GM19455 (cell line): ENCODE measurements at regions not wholly inside any gene's neighbourhood (a gene's known extent, or its start where the extent isn't known, plus 50 kb on each side); places are given as distances from the start of the nearest gene placed in this dataset.

Source experiments
- ATAC-seq: cut with Tn5 transposase; IDR thresholded peaks from one replicate; pipeline ENCODE4 v1.9.1; 2021; ENCODE audit not compliant: unreplicated experiment

DNA sequence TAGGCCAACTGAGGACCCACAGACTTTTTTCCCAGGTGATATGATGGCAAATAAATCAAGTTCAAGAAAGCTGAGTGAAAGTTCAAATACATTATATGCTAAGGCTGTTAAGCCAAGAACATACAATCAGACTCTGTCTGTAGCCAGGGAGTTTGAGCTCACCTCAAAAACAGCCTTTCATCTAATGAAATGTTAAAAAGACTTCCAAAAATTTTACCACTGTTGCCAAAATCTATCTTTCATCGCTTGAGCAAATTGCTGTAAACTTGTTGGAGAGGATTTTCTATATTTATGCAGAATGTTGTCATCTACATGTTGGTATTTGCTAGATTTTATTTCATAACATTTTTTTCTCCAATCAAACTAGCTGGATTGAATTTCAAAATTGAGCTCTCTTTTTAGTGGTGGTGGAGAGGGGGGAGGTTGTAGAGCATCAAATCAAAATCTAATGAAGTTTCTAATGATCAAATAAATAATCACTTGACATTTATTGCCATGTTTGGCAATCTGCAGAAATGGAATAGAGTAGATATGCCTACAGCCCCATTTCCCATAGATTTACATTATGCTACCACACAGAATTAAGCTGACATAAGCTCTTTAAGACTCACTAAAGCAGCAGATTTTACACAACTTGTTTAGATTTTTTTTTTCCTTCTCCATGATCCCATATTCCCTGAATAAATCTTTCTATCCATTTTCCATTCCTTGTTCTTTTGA is 828.9 kb upstream of the ZNF608 start:
- ATAC-seq: no peak

DNA sequence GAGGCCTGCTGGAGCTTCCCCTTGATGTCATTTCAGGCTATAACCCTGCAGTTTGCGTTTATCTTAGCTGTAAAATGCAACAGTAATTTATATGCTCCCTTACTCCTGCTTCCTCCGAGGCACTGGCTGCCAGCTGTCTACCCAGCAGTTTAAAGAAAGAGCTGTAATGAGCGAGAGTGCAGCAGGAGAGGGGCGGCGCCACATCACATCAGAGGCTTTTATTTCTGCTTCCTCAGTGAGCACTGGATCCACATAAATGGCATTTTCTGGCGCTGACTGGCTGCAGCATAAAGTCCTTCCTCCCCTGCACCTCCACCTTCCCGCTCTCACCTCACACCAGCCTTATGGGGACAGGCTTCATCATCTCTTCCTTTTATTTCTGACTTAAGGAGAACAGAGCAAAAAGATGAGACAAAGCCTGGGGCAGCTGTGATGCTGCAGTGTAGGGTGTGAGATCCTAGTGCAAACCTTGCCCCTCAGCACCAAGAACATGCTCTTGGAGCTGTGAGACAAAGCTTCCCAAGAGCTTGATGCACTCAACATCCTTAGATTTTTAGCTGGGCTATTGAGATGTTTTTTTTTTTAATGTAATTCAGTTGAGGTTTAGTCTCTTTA is 829.6 kb upstream of the ZNF608 start:
- no peak for ATAC-seq

DNA sequence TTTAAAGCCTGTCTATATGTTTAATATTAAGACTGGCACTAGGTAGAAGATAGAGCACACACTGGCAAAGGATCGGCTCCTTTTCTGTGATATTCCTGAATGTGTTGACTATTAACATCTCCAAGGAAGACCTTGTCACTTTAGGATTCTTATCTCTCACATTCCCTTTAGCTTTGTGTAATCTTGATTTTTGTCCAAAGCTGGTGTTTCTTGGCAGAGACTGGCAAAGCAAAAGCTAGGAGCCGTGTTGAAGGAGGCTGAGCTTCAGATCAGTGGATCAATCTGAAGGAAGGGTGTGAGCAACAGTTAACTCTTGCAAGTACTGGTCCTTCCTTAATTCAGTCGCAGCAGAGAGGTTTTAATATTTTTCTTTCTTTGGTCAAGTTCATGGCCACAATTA is 830.4 kb upstream of the ZNF608 start:
- ATAC-seq: no peak

DNA sequence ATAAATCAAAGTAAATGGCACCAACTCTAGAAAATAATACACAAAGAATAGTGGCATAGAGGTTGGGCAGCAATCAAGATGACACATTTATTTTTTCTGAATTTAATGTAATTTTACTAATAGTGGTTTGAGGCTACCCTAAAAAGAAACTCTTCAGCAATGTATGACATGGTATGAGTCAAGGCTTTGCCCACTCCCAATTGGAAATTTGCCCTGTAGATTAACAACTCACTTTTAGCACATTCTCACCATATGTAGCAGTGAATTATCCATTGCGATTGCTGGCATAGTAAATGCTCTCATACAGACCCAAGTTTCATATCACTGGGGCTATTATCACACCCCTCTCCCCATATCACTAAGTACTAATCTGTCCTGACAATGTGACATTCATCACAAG is 832.1 kb upstream of the ZNF608 start:
- ATAC-seq: no peak

DNA sequence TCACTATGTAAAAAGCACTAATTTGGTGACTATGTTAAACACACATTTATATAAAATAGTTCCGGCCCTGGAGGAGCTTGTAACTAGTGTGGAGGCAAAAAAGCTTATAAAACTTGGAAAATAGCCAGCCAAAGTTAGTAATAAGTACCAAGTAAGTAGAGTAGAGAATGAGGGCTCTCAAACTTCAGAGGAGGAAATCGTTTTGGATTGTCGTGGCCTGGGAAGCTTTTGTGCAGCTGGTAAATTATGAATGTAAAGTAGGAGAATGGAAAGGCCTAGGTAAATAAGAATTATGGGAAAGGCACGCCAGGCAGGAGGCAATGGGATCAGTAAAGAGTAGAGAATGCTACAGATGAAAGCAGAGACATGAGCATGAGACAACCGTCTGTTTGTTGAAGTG is 832.7 kb upstream of the ZNF608 start:
- ATAC-seq: no peak

DNA sequence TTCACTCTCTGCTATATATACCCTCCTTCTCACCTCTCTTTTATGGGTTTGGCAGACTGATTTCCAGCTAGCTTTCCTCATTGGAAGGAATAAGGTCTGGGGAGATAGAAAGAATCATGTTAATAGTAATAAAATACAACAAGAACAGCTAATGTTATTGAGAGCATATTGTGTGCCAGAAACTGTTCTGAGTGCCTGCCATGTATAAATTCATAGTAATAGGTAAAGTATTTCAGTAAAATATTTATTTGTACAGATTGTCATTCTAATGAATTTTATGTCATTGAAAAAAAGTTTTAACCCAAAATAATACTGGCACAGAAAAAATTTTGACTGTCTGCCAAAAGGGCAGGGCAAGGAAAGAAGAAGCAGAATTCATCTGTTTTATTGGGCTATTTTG is 834.9 kb upstream of the ZNF608 start:
- ATAC-seq: no peak

DNA sequence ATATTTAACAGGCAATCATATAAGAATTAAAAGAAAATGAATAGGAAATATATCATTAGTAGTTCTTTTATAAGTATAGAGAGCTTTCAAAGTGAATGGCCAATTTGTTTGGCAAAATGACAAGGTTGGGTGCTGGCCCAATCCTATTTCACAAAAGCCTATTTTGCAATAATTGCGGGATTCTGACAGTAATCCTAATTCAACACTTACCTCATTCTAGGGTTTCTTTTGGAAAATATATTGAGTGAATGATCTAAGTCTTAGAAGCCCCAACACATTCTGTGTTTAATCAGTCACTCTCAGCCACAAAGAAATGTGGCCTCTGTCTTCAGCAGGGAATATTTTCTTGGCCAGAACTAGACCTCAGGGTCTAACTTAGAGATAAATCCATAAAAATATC is 835.9 kb upstream of the ZNF608 start:
- no peak for ATAC-seq

DNA sequence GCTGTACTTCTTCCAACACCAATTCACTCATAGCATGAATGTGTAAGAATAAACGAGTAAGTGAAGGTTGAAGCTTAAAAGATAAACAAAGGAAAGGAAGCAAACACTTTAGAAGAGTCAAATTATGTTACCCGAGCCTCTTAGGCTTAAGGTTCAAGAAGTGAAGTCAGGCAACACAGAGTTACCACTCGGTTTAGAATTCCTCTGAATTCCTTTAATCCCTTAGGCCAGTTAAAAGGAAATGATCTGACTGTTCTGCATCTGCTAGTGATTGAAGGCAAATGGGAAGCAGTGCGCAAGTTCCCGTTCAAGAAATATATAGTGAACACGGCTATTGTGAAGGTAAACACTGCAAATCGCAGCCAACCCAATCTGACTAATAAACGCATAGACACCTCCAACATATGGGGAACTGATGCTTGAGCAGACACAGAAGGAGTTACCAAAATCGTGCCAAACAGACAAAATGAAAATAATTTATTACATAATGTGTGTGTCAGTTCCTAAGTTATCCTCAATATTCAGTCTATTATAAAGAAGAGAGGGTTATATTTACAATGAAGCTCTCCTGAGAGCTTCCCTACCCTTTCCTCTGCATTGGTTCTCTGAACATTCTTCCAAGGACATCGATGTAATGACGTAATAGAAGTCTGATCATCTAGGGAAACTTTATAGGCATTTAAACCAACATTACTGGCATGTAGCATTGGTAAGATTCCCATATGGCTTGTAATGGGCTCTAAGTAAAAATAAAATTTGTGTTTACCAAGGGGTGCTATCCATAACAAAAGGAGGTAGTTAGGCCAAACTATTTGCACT is 837.1 kb upstream of the ZNF608 start:
- ATAC-seq: no peak

DNA sequence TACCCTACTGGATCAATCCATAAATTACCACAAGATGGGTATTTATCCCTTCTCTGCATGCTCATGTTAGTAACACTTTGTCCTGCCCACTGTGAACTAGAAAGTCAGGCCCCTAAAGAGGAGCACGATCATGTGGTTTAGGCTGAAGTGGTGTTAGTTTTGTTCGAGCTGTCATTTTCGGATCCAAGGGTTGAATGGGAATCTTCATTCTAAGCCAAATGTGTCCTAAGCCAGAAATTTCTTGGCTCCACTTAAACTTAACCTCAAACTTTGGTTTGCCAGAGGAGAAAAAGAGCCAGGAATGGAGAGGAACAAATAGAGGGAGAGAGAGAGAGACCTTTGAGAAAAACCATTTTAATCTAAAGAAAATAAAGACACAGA is 837.7 kb upstream of the ZNF608 start:
- ATAC-seq: no peak

DNA sequence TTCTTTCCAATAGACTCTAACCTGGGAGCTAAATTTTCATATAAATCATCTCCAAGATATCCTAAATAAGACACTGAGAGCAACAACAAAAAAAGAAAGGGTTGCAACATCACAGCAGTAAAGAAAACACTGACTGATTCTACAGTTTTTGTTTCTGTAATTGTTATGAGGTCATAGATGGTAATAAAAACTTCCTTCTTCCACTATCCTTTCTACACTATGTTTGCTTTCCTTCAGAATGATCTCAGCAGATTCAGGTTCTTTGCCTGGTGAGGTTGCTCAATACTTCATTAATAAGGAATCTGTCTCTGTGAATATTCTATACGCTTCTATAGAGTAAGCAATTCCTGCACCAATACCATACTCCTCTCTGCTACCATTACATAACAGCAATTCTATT is 835.6 kb upstream of the GRAMD2B start:
- ATAC-seq: no peak

DNA sequence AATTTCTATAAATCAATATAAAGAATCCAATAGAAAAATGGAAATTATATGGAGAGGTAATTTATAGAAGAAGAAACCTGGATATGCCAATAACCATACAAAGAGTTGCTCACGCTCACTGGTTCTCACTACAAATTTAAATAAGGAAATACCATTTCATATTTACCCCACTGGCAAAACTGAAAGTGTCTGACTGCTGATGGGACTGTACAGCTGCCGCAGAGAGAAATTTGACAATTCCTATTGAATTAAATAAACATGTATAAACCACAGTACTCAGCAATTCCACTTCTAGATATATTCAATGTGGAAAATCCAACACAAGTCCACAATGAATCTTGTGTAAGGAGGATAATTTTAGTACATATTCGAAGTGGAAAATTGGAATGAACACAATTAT is 830.4 kb upstream of the GRAMD2B start:
- no peak for ATAC-seq

DNA sequence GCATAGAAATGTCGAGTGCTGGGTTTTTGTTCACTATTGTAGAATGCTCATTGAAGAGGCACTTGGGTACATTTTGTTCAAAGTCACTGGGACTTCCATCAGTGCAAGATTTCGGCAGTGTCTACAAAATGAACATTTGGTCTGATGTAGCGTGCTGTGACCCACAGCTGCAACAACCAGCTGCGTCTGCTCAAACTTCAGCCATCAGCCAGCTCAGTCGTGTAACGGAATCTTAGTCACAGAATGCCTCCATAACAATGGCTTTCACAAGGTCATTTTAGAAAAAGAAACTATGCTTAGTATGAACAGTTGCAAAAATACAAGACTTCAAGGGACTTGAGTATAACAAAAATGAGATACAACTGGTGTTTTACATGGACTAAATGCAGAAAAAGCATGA is 828.1 kb upstream of the GRAMD2B start:
- ATAC-seq: no peak

DNA sequence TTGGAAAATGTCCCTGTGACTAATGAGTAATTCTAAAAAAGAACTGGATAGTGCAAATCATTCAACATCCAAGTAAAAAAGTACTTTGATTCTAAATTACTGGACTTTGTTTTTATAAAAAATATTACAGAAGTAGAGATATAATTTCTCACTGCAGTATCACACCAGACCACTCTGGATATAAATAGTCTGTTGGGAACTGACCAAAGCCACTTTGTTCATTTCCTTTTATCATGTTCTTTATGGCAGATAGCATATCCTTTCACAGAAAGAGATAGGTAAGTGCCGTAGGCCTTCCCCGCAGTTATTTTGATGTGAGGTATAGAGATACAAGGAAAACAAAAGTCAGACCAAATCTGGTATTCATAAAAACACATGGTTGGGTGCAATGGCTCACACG is 827.4 kb upstream of the GRAMD2B start:
- ATAC-seq: no peak

DNA sequence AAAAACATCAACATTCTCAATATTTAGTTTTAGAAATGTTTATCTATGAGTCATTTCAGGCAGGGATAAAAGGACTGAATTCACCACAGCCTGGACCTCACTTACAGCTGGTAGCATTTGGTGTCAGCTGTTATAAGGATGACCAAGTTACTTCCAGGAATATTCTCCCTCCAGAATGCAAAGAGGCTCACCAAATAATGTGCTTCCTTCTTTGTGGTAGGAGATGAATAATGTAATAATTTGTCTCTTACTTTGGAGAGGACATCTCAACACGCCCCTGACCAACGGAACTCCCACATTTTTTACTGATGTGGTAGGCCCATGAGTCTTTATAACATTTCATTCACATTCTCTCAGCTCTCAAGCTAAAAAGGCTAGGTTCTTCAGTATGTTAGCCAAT is 825.9 kb upstream of the GRAMD2B start:
- ATAC-seq: no peak

DNA sequence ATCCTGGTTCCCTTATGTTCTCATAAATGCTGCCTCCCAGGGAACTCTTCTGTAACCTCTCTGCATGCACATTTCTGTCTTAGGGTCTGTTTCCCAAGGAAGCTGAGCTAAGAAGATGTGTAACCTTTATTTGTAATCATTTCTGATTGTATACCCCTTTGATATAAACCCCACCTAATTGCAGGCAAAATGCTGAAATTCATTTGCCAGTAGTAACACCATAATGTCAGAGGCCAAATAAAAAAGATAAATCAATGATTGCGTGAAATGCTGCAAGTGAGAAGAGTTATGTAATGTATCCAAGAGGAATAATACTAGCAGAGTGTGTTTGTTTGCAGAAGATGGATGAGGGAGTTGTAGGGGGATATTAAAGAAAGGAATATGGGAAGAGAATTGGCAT is 822.6 kb upstream of the GRAMD2B start:
- ATAC-seq: no peak

DNA sequence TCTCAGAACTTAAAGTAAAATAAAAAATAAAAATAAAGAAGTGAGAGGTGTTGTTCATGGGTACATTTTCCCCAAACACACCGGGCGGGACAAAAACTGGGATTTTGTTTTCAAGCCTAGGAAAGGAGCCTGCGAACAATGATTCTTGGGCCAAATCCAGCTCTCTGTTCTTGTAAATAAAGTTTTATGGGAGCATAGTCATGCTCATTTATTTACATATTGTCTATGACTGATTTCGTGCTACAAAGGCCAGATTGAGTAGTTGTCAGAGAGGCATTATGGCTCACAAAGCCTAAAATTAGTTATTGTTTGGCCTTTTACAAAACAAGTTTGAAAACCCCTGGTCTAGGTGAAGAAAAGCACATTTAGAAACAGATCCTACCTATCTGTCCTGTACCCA is 821.0 kb upstream of the GRAMD2B start:
- no peak for ATAC-seq

DNA sequence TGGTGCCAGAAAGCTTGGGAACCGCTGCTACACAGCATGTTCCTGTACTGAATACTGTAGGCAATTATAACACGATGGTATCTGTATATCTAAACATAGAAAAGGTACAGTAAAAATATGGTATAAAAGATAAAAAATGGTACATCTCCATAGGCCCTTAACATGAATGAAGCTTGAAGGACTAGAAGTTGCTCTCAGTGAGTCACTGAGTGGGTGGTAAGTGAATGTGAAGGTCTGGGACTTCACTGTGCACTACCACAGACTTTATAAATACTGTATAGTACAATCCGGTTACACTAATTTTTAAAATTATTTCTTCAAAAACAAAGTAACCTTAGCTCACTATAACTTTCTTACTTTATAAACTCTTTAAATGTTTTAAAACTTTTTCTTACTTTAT is 819.9 kb upstream of the GRAMD2B start:
- no peak for ATAC-seq

DNA sequence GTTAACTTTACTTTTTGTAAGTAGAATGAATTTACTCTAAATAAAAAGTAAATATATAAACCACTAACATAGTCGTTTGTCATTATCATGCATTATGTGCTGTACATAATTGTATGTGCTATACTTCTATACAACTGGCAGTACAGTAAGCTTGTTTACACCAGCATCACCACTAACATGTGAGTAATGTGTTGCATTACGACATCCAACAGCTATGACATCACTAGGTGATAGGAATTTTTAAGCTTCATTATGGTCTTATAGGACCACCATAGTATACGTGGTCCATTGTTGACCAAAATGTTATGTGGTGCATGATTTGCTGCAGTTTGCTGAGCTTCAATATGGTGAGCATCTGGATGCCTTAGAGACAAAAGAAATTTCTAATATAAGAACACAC is 819.1 kb upstream of the GRAMD2B start:
- no peak for ATAC-seq

DNA sequence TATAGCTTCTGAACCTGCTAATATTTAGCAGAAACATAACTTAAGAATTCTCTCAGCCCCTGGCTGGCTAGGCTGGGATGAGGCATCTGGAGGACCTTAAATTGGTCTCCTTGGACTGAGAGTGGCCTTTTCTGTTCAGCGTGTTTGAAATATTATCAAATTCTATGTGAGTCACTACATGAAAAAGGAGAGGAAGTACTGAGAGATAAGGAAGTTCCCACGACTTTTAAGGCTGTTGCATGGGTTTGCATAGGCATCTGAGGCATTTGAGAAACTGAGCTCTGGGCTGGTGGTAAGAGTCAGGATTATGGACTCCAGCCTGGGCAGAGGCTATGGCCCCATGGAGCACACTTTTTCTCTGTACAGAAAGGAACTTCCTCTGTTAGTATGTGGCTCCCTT is 816.2 kb upstream of the GRAMD2B start:
- ATAC-seq: no peak

DNA sequence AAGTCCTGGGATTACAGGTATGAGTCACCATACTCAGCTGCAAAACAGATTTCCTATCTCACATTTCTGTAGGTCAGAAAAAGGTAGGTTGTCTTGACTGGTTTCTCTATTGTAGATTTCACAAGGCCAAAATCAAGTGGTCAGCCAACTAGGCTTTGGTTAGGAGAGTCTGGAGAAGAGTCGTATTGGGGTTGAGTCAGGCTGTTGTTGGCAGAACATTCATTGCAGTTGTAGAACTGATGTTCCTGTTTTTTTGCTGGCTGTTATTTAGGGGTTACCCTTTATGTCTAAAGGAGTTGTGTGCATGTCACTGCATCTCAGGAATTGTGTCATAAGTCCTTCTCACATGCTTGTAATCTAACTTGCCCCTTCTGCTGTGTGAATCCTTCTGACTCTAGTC is 814.2 kb upstream of the GRAMD2B start:
- ATAC-seq: no peak

DNA sequence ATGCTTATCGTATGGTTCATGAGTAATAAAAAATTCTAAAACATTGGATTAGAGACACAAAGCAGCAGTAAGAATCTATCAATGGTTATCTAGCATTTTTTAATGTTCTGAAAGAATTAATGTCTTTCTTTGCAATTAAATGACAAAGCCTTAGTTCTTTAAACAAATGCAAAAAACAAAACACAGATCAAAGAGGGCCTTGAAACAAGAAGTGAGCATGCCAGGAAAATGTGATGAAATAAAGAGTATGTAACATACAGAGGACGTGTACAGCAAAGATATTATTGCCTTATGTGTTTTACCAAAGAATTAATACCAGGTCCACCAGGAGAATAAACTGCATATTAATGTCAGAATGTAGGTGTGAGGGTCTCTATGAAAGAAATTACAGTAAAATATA is 812.3 kb upstream of the GRAMD2B start:
- no peak for ATAC-seq

DNA sequence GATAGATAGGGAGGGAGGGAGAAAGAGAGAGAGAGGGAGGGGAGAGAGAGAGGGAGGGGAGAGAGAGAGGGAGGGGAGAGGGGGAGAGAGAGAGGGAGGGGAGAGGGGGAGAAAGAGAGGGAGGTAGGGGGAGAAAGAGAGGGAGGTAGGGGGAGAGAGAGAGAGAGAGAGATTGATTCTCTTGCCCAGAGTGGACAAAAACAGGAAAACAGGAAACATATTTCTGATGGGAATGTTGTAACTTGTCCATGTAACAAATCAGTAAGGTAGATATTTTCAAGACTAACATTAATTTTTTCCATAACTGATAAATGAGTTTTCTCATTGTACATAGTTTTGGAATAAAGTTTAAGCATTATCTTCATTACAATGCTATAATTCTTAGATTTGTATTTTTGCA is 811.7 kb upstream of the GRAMD2B start:
- no peak for ATAC-seq
